T-helper 2 cell (primary cell): ENCODE measurements at regions not wholly inside any gene's neighbourhood (a gene's known extent, or its start where the extent isn't known, plus 50 kb on each side); places are given as distances from the start of the nearest gene placed in this dataset.

Experiments
- DNase-seq, 5 experiments: peaks; one replicate each; pipeline versions ENCODE4 v3.0.0 to v3.0.0-alpha.2; 2012 to 2022

DNA sequence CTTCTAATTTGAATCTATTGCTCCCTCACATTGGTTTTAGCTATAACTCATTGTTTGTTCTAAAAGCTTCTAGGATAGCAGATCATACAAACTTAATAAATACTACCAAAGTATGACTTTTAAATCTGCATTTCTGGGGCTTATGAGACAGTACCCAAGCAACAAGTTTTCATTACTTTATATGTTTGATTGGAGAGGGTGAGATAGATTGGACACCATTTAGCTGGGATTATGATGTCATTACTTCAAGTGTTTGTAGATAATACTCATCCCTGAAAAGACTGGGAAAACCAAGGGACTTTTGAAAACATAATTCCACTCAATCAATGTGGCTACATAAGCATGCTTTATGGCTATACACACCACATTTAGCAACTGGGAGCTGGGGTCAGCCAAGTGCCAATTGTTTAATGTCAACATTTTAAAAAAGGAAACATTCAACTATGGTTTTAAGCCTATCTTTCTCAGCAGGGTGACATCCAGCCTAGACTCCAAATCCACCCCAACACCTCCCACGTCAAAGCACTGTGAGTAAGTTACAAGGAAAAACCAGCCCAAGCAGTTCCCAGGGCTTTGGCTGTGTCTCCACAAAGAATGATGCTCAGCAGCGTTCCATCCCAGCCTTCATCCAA, 119.9 kb downstream of the ETAA1 start:
- no peak for DNase-seq

DNA sequence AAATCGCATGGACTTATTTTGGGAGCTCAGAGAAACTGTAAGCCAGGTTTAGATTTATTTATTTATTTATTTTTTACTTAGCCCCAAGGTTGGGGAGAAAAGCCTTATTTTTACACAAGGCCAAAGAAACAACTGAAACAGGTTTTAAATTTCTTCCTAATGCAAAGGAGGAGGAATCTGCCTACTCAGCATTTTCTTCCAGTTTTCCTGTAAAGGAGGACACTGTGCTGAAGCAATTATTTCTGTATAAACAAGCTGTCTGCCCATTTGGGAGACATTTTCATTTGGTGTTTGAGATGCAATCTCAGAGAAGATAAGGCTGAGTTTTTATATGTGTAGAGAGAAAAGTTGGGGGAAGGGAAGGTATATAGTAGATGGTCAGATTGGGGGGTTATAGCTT, 125.0 kb downstream of the ETAA1 start:
- no peak for DNase-seq

DNA sequence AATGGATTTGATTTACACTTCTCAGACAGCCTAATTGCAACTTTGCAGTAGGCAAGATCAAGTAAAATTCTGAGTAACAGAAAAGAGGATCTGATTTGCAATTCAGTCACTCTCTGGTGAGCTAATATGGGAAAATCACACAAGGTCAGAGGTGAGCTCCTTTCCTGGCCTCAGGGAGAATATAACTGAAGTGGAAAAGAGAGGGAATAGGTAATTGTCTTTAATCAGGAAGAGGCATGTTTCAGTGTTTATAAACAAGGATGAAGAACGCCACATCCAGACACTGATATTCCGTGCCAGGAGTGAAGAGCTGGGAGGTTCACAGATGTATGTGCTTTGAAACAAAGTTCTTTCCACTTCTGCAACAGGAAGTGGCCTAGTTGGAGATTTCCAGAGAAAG, 127.1 kb downstream of the ETAA1 start:
- no peak for DNase-seq

DNA sequence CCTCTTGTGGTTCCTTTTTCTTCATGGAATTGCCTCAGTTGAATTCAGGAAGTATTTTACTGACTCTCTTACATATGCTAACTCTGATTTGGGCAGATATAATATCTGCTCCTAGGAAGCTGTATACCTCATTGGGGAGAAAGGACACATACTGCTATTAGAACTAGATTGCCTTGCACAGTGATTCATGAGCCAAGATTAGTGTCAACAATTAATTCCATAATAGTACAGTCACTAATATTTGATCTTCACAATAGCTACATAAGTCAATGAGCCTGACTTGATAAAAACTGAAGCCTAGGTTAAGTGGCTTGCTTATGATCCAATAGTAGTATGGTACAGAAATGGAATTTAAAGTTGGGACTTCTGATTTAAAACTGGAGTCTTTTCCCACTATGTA, 127.6 kb downstream of the ETAA1 start:
- DNase-seq: no peak

DNA sequence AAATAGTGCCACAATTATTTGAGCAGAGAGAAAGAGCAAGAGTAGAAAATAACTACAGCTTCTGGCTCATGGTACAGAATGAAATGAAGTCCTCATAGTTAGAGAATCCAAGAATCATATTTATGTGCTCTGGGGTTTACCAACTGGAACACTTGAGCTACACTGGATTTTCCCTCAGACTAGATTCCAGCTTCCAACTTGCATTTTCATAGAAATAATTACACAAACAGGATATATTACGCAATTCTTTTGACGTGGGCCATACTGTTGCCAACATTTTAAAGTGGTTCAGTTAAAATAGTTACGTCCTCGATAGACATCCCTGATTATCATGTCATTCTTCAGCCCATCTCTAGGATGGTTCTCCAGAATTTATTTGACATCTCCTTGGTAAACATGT, 129.2 kb downstream of the ETAA1 start:
- DNase-seq: no peak

DNA sequence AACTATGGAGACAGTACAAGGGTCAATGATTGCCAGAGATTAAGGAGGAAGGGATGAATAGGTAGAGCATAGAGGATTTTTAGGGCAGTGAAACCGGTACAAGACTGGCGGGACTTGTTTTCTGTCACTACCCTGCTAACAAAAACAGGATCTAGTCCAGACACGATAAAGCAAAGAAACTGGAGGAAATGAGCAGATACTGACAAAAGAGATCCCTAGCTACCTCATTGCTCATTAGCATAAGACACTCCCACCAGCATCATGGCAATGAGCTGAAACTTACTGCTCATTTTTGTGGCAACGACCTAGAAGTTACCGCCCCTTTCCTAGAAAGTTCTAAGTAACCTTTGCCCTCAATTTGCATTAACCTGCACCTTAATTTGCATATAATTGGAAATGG, 131.2 kb downstream of the ETAA1 start:
- no peak for DNase-seq

DNA sequence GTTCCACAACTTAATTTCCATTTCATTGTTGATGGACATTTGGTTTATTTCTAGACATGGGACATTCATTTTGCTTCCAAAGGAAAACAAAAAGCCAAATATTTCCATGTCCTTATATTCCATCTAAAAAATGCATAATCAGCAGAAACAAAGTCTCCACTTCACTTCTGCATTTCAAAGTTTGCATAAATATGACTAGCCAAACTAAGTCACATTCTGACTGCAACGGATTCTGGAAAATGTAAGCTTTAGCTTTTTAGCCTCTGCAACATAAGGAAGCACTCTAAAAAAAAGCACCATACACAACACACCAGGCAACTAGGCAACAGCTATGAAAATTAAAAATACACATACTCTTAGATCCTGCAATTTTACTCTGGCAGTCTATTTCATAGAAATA, 135.3 kb downstream of the ETAA1 start:
- DNase-seq: no peak

DNA sequence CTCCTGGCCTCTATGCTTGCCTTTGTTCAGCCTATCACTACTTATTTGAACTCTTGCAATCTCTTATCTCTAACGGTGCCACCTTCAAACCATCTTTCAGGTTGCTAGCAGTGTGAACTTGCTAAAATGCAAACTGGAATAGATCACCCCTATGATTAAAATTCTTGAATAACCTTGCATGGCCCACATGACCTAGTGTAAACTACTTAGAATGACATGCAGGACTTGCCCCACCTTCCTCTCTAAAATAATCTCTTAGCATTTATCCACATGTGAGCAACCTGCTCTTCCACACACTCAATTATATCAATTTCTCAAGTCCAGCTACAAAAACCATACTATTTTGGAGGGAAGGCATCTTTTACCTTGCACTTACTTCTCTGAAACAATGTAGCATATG, 137.6 kb downstream of the ETAA1 start:
- DNase-seq: no peak

DNA sequence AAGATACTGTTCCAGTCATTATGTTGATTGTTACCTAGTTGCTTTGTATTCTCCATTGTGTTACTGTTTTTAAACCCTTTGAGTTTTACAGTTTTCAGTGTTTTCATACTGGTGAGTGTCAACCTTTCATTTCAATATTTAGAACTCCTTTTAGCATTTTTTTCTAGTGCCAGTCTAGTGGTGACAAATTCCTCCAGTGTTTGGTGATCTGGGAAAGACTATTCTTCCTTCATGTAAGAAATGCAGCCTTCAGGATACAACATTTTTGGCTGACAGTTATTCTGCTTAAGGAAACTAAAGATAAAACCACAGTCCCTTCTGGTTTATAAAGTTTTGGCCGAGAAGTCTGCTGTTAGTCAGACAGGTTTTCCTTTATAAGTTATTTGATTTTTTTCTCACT, 143.8 kb downstream of the ETAA1 start:
- DNase-seq: no peak

DNA sequence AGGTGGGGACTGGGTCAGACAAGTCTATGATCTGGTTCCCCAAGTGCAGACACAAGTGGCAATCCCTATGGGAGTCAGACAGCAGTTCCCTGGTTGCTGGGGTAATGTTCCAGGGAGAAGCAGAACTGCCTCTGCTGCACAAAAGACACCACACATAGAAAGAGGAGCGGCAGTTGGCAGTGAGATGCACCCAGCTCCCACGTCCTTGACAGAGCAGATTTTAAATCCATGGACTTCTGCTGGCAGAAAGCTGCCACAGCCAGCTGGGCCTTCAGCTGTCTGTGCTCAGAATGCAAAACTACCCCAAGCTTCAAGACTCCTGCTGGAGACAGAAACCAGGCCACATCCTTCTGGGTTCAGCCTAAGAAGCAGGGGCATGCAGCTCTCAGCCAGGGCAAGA, 147.2 kb downstream of the ETAA1 start:
- no peak for DNase-seq

DNA sequence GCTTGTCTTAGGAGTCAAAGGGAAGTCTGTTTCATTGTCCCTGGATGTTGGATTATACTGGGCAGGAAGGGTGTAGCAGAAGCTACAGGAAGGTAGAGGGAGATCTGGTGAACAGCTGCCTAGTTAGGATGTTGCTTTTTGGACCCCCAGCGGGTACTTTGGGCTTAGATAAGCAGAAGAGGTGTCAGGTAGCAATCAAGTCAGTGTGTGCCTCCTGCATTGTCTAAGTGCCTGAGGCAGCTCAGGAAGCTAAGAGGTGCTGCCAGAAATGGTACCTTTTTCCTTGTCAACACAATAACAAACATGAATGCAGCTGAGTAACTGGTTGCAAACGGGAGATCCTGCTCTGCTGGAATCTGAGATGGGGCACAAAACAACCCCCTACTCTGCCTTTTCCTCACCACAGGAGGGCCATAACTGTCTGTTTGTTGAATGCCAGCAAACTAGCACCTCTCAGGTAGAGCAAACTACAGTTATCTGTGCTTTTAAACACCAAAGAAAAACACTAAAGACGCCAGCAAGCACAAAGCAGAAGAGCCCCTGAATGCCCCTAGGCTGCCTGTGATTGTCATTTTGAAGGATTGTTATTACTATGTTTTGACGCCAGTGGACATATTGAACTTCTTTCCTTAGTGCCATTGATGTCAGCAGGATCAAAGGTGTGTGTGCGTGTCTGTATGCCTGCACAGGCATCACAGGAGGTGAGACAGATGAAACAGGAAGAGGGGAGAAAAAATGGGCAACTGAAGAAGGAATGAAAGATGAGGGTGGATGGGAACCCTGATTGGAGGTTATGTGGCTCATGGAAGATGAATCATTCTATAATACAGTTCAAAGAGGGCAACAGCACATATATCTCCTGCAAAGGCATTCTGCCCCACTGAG, 151.4 kb downstream of the ETAA1 start:
- DNase-seq: no peak

DNA sequence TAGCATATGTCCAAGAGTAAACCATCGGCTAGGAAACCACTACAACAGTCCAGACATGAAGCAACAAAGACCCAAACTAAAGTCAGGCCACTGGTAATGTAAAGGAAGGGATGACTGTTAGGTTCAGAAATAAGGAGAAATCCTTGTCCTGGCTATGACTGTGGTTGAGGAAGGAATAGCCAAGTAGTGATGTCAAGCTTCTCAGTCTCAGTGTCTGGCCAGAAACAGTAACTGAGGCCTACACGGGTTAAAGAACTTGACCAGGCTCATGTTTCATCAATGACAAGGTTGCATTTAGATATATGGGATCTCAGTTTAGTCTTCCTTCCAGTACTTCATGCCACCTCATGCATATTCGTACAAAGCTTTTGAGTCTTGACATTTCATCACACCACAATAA, 162.0 kb downstream of the ETAA1 start:
- no peak for DNase-seq

DNA sequence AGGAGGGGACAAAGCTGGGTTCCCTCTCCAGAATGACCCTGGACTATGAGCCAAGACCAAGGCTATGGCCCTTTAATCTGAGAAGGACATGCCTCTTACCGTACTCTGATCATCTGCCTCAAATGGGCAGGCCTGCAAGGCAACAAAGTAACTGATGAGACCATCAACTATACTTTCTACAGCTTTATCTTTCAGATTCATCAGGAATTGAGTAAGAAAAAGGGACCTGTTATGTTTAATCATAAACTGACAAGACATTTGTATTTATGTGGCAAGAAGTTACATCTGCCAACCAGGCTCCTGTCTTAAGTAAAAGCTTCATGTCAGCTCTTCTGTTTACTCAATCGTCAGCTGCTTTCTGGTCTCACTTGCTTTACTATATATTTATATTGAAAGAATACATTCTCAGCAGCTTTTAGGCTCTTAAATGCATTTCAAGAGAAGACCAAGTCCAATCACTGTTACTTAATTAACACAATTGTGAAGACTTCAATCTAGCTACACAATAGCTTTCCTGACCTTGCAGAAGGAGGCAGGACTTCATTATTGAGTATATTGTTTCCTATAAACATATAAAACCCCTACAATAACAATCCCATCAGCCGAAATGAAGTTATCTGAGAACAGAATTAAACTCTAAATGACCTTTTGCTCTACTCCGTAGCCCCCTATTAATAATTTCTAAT, 163.8 kb downstream of the ETAA1 start:
- no peak for DNase-seq

DNA sequence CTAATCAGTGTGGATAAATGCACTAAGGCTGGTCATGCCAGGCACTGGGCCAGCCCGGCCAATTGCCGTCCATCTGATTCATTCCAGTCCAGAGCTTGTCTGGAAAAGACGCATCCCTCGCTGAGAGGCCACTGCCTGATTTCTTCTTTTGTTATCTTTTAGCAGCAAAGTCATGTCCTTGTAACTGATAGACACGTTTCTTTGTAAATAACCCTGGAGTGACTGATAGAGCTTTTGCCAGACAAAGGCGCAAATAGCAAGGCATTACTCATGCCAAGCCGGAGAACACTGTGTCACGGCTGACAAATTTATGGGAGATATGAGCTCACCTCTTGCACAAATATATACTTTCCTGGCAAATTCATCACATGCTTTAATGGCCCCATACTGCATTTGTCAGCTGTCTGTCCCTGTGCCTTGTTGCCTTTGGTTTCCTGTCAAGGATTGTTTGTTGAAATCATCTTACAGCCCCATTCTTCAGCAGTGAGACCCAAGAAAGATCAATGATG, 164.4 kb downstream of the ETAA1 start:
- DNase-seq: no peak

DNA sequence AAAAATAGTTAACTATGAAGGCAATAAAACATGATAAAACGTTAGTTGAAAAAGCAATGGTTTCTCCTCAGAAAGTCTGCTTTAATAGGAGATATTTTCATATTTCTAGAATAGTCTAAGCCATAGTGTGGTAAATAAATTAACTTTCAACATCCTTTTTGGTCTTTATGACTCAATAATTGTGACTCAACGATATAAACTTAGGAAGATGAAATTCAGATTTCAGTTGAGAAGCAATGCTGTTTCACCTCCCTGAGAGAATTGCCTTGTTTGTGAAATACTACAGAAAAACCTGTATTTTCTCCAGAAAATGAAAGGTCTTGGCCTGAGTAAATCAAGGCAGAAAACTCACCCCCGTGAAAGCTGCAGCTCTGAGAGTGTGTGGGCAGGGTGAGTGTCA, 166.9 kb downstream of the ETAA1 start:
- no peak for DNase-seq

DNA sequence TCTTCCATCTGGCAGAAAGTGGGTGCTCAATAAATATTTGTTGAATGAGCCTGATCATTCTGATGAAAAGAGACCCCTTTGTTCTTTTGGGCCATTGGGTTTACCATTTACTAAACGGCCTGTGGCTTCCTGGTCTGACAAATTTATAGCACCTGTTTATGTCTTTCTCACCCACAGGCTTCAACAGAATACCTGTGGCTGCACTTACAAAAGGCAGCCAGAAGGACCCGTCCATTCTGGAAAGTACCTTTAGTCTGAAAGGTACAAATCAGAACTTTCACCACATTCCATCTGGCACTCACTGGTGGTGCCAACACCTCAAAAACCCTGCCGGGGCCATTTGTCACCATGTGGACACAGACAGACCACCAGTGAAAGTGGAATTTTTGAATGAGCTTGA, 167.5 kb downstream of the ETAA1 start:
- no peak for DNase-seq

DNA sequence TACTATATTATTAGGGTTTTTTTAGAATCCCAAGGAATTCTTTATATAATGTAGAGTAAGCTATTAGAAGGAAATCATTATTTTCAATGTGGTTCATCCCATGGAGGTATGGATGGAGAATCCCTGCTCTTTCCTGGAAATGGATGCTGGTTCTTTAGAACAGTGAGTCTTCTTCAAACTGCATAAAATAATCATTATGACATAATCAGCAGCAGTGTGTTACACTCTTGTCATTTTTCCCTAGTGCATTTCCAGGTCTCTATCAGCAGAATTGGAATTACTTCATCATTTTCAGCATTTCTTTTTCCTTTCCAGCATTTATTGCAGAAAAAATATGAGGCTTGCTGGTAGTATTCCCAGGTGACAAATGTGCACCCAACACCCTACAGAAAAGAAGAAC, 168.1 kb downstream of the ETAA1 start:
- no peak for DNase-seq

DNA sequence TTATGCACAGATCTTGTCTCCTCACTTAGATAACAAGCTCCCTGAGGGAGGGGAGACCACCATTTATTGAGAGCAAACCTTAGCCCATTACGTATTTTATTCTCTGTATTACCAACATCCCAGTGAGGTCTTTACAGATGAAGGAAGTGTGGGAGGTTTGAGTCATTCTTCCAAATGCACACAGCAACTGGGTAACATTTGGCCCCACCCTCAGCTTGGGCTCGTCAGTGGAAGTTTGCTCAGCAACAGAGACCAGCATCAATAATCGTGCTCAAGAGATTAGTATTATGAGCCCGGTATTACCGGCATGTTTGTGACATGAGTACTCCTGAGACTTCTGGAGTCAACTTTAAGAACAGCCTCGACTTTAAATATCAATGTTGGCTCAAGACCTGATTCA, 168.6 kb downstream of the ETAA1 start:
- no peak for DNase-seq

DNA sequence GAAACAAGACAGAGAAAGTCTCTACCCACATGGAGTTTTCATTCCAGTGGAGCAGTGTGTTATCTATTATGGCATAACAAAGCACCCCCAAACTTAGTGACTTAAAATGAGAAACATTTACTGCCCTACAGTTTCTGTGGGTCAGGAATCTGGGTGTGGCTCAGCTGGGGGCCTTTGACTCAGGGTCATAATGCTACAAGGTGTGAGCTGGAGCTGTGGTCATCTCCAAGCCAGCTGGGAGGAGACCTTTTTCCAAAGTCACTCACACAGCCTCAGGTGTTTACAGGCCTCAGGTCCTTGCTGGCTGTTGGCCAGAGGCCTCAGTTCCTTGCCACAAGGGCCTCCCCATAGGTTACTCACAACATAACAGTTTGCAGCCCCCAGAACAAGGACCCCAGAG, 169.2 kb downstream of the ETAA1 start:
- no peak for DNase-seq

DNA sequence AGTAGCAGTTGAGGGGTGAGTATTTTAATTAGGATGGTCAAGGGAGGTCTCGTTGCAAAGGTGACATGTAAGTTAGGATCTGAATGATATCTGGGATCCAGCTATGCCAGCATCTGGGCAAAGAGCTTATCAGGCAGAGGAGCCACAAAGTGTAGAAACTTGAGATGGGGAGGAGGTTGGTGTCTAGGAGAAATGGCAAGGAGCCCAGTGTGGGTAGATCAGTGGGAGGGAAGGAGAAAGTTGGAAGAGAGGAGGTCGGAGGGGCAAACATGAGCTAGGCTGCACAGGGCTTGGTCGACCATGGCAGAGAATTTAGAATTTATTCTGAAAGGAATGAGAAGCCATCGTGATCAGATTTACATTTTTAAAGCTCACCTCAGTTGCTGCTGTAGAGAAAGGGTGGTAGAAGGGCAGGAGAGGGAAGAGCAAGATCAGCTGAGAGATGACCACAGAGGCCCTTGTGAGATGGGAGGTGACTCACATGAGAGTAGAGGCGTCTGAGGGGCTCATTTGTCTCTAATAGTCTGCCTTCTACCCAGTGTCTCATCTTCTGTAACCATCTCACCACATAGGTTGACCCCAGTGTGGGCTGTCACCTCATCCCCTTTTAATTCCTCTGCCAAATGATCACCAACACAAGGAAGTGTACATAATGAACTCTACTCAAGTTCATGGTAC, 170.0 kb downstream of the ETAA1 start:
- no peak for DNase-seq

DNA sequence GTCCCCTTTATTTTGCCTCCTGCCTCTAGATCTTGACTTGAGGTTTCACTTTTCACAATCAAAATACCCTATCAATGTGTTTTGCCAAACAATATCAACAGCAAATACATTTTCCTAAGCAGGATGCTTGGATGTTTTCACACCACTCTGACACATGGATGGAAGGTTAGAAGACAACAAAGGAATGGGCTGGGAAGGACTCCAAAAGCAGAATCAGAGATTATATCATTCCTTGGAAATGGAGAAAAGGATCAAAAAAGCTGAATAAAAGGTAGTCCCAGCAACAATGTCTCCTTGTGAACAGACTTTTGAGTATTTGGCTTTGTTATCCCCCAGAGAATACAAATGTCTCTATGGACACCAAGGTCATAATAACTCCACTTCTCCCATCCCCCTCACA, 170.8 kb downstream of the ETAA1 start:
- DNase-seq: no peak

DNA sequence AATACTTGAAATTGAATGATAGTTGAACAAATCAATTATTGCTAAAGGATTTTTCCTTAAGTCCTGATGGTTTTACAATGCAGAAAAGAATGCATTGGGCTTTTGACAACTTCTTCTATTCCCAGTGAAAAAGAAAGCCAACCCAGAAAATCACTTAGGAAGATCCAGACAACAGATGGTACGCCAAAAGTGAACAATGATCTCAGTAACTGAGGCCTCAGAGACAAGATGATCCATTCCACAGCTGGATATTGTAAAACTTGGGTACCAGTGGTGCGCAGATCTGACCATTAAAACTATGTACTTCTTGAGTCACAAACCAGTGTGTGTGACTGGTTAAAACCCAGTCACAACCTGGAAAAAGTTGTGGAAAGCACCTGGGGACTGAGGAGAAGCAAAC, 173.5 kb downstream of the ETAA1 start:
- DNase-seq: no peak
